SK-N-SH treated with all-trans-retinoic acid at 6 μM for 48 hours (cell line): ENCODE measurements at regions not wholly inside any gene's neighbourhood (a gene's known extent, or its start where the extent isn't known, plus 50 kb on each side); places are given as distances from the start of the nearest gene placed in this dataset.

Experiments used
- ESRRG ChIP-seq: fragments of 250-450 bp; sonication (Bioruptor Pico); IDR thresholded peaks from 2 replicates; pipeline ENCODE4 v1.6.1; 2021; ENCODE audit warnings: mild to moderate bottlenecking
- TF ChIP-seq, protein P1 (sequence below): fragments of 250-450 bp; sonication (Bioruptor Pico); IDR thresholded peaks from 2 replicates; pipeline ENCODE4 v1.8.0; 2020; ENCODE audit warnings: mild to moderate bottlenecking, moderate library complexity, borderline replicate concordance

- TF ChIP-seq ESRRG, result no peak
- TF ChIP-seq, protein P1, sequence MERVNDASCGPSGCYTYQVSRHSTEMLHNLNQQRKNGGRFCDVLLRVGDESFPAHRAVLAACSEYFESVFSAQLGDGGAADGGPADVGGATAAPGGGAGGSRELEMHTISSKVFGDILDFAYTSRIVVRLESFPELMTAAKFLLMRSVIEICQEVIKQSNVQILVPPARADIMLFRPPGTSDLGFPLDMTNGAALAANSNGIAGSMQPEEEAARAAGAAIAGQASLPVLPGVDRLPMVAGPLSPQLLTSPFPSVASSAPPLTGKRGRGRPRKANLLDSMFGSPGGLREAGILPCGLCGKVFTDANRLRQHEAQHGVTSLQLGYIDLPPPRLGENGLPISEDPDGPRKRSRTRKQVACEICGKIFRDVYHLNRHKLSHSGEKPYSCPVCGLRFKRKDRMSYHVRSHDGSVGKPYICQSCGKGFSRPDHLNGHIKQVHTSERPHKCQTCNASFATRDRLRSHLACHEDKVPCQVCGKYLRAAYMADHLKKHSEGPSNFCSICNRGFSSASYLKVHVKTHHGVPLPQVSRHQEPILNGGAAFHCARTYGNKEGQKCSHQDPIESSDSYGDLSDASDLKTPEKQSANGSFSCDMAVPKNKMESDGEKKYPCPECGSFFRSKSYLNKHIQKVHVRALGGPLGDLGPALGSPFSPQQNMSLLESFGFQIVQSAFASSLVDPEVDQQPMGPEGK (CRISPR knock-in tag), result no peak
Observed at GRCh38 chr7:25762511-25763462, 389.2 kb upstream of the NFE2L3 start.
